GM18873 (cell line): ENCODE measurements at regions not wholly inside any gene's neighbourhood (a gene's known extent, or its start where the extent isn't known, plus 50 kb on each side); places are given as distances from the start of the nearest gene placed in this dataset.
"Not testable (repeated sequence)": the region's sequence is repeated elsewhere in the genome, so short reads cannot be mapped to it uniquely, and the experiment has no call there.

Source experiments
- ATAC-seq: cut with Tn5 transposase; IDR thresholded peaks from one replicate; pipeline ENCODE4 v1.9.1; 2021; ENCODE audit warnings: mild to moderate bottlenecking, moderate library complexity, moderate number of reproducible peaks; ENCODE audit not compliant: unreplicated experiment, low FRiP score

- ATAC-seq = no peak
These were observed 687.1 kb downstream of the PCDH17 start for GRCh38 chr13:58318495-58319167.

DNA sequence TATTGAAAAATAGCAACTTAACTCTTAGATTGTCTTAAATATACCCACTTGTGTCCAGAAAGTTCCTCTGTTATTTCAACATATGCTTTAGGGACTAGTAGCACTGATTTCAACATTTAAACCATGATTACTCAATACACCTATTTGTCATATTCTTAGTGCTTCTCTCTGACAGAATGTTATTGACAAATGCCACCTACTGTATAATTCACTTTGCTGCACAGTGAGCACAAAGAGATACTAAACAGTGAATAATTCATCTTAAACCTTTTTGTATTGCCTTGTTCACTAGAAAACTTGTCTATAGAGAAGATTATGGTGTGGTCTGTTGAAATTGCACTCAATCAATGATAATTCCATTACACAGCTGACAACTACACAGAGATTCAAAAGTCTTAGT lies 692.6 kb downstream of the PCDH17 start:
- ATAC-seq = no peak

DNA sequence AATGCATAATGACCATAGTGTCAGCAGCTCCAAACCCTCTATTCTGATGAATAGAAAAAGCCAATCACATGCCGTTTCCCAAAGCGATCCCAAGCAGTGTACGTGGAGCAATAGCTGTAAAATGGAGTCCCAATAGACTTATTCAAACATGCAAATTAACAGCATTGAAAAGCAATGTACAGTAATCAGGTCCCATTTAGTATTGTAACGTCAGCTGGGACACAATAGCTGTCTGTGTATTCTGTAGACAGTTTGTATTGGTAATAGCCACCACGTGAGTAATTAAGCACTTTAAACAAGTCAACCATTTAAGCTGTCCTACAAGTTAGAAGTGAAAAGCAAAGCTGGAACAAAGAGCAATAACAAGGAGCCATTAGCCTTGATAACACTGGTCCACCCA lies 698.2 kb downstream of the PCDH17 start:
- ATAC-seq = no peak

- ATAC-seq = no peak
These were observed 709.4 kb downstream of the PCDH17 start for GRCh38 chr13:58340895-58341294.

GRCh38 chr13:58341318-58341717 lies 709.8 kb downstream of the PCDH17 start:
- no peak for ATAC-seq

DNA sequence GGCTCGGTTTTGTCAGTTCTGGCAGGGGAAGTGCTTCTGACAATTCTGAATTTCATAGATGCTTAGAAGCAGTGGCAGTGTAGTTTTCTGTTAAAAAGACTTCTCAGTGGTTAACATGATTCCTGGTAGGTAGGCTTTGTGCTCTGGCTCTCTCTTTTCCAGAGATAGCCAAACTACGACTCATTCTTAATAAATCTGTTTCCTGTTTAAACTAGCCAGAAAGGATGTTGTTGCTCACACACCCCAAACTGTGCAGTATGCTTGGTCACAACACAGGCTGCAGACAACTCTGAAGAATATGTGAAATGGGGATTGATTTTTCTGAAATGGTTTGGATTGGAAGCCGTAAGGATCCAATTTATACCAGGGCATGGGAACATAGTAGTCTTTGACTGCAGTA lies 711.5 kb downstream of the PCDH17 start:
- ATAC-seq = no peak

DNA sequence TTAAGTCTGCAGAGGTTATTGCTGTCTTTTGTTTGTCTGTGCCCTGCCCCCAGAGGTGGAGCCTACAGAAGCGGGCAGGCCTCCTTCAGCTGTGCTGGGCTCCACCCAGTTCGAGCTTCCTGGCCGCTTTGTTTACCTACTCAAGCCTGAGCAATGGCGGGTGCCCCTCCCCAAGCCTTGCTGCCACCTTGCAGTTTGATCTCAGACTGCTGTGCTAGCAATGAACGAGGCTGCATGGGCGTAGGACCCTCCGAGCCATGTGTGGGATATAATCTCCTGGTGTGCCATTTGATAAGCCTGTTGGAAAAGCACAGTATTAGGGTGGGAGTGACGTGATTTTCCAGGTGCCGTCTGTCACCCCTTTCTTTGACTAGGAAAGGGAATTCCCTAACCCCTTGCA lies 720.6 kb downstream of the PCDH17 start:
- ATAC-seq = not testable (repeated sequence)

- no peak for ATAC-seq
These were observed 738.4 kb downstream of the PCDH17 start for GRCh38 chr13:58369936-58370335.

DNA sequence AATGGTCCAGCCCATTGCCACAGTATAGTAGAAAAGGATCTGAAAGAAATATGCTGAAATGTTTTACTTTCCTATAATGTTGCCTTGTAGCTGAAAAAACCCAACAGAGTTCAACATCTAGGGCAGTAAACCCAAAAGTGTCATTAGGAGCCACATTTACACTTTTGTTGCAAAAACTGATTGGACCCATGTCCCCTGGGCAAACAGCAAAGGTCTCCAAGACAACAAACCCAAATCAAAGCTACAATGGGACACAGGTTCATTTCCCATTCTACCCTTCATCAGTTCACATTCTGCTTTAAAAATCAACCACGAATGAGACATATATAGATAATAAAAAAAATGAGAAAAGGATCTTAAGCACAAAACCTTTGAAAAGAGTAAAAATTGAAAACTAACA lies 744.8 kb downstream of the PCDH17 start:
- no peak for ATAC-seq

- ATAC-seq = no peak
These were observed 745.2 kb downstream of the PCDH17 start for GRCh38 chr13:58376775-58377174.

DNA sequence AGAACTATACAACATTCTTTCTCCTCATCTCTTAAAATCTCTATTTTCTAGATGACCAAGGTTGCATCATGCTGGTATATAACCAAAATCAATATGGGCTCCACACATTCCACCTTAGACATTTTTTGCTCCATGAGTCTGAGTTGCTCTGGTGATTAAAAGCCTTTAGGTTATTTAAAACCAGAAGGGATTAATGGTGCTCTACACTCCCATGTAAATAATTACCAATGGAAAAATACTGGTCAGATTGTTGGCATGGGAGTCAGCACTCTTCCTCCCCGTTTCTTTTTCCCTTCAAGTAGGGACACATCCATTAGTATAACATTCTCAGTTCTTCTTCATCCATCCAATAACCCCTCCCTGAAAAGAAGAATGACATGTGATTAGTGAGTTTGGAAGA lies 747.7 kb downstream of the PCDH17 start:
- no peak for ATAC-seq

- not testable (repeated sequence) for ATAC-seq
These were observed 753.8 kb downstream of the PCDH17 start for GRCh38 chr13:58385336-58385735.

DNA sequence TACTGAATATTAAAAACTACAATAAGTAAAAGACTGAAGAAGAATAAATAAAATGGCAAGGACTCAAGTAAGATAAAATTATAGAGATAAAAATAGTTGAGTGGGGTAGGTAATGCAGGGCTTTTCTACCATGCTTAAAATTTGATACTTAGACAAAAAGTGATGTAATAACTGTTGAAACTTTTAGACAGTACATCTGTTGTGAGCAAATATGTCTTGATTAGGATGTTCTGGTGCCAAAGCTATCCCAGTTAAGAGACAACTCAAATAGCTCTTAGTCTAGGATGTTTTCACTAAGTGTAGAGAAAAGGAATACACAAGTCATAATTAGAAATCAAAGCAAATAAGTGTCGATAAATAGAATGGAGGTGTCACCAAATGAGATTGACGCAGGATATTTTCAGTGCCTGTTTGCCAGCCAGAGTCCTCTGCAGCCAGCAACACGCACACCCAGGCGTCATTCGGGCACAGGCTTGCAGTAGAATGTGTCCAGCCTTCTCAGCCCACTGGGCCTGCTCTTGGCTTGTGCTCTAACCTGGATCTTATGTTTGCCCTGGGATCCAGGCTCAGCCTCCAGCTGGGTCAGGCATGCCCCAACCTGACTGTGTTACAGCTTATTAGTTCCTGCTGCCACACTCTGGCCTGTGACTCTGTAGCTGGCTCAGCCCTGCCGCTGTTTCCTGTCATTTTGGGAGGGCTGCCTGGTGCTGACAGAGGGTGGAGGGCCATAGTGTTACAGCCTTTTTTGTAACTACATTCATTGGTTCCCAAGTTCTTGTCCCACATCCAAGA lies 766.2 kb downstream of the PCDH17 start:
- no peak for ATAC-seq

DNA sequence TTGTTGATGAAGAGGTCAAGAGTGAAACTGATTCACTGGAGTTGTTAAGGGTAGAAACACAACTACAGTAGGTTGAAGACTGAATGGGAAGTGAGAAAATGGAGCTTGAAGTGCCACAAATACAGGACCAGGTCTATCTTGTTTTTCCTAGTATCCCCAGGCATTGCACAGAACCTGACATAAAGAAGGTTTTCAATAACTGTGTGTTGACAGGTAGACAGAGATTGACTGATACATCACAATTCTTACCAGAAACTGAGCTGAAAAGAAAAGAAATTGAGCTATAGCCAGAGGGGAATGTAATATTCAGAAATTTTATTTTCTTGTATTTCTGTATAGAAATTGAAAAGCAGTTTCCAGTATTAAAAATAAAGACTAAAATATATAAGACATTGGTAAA lies 767.7 kb downstream of the PCDH17 start:
- ATAC-seq = no peak

GRCh38 chr13:58406545-58406944 lies 775.0 kb downstream of the PCDH17 start:
- ATAC-seq = no peak

GRCh38 chr13:58429917-58430316 lies 798.4 kb downstream of the PCDH17 start:
- ATAC-seq = no peak

- ATAC-seq = no peak
These were observed 803.4 kb downstream of the PCDH17 start for GRCh38 chr13:58434943-58435342.

- no peak for ATAC-seq
These were observed 805.9 kb downstream of the PCDH17 start for GRCh38 chr13:58437427-58437826.

GRCh38 chr13:58446979-58447378 lies 815.4 kb downstream of the PCDH17 start:
- ATAC-seq = no peak

DNA sequence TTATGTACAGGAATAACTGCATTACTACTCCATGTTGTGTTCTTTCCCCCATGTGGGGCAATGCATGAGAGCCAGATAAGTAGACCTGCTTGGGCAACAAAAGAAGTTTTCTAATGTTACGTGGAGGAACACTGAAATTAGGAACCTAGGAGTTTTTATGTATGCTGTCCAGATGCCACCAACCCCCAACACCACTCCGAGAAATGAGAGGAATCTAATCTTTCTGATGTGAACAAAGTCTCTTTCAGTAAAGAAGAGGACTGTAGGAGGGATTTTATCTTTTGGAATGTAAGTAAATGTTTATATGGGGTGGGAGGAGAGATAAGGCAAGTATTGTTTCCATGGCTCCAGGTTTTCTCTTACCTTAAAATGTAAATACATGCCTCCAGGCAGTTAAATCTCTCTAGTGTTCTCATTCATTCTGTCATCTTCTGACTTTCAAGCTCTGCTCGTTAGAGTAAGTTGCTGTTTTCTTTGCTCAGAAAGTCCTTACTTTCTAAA lies 820.6 kb downstream of the PCDH17 start:
- ATAC-seq = no peak

- ATAC-seq = no peak
These were observed 823.5 kb downstream of the PCDH17 start for GRCh38 chr13:58455094-58455493.

GRCh38 chr13:58461217-58461616 lies 829.7 kb downstream of the PCDH17 start:
- no peak for ATAC-seq
